Activated CD4-positive, alpha-beta memory T cell treated with anti-CD3 and anti-CD28 coated beads for 36 hours (primary cell): ENCODE measurements at regions not wholly inside any gene's neighbourhood (a gene's known extent, or its start where the extent isn't known, plus 50 kb on each side); places are given as distances from the start of the nearest gene placed in this dataset.

Experiments used
- CTCF ChIA-PET: fragments of 350-600 bp; sonication (Branson Sonifier 250); formaldehyde crosslinking; loops from one replicate; lab custom pipeline; 2021; ENCODE audit warnings: antibody characterized with exemption, inconsistent platforms; lab: Charles Lee
- POLR2A ChIA-PET: fragments of 350-600 bp; sonication (Branson Sonifier 250); formaldehyde crosslinking; loops from one replicate; lab custom pipeline; 2021; ENCODE audit warnings: antibody characterized with exemption; lab: Charles Lee
- DNase-seq: peaks from one replicate; pipeline ENCODE4 v3.0.0-alpha.2; 2020
- H3K27ac Mint-ChIP-seq: one replicate; pipeline ENCODE4 v1.8.0; 2021; ENCODE audit warnings: mixed read lengths
- H3K27me3 Mint-ChIP-seq: one replicate; pipeline ENCODE4 v1.8.0; 2021; ENCODE audit warnings: mixed read lengths
- H3K36me3 Mint-ChIP-seq: one replicate; pipeline ENCODE4 v1.8.0; 2021; ENCODE audit warnings: mixed read lengths
- H3K4me1 Mint-ChIP-seq: one replicate; pipeline ENCODE4 v1.8.0; 2021; ENCODE audit warnings: low read depth, mixed read lengths
- H3K4me3 Mint-ChIP-seq: one replicate; pipeline ENCODE4 v1.8.0; 2021; ENCODE audit warnings: mild to moderate bottlenecking, mixed read lengths
- H3K9me3 Mint-ChIP-seq: one replicate; pipeline ENCODE4 v1.8.0; 2021; ENCODE audit warnings: mixed read lengths
- intact Hi-C: fragments of 100-400 bp; cut with micrococcal nuclease; formaldehyde crosslinking; loops from one replicate; pipeline ENCODE4 v1.15.1; 2023

- POLR2A ChIA-PET = interaction anchor here (0.7 kb wide), 1 partner anchor 27 kb away, joined by 3 read pairs; no protein-coding TSS in a partner anchor
- CTCF ChIA-PET = no interaction called here
- H3K27ac Mint-ChIP-seq = no peak overlapping the region
- no peak overlapping the region for H3K4me3 Mint-ChIP-seq
- peaks cover 10% of the 10 kb centered on the region for H3K4me1 Mint-ChIP-seq
- DNase-seq = no peak
- intact Hi-C loops = no loop called here
- H3K9me3 Mint-ChIP-seq = no peaks in the 10 kb centered on the region
- peaks cover 8% of the 10 kb centered on the region for H3K36me3 Mint-ChIP-seq
- H3K27me3 Mint-ChIP-seq = no peaks in the 10 kb centered on the region
Measured at GRCh38 chr22:49650336-49651241, 177.1 kb downstream of the BRD1 start.

DNA sequence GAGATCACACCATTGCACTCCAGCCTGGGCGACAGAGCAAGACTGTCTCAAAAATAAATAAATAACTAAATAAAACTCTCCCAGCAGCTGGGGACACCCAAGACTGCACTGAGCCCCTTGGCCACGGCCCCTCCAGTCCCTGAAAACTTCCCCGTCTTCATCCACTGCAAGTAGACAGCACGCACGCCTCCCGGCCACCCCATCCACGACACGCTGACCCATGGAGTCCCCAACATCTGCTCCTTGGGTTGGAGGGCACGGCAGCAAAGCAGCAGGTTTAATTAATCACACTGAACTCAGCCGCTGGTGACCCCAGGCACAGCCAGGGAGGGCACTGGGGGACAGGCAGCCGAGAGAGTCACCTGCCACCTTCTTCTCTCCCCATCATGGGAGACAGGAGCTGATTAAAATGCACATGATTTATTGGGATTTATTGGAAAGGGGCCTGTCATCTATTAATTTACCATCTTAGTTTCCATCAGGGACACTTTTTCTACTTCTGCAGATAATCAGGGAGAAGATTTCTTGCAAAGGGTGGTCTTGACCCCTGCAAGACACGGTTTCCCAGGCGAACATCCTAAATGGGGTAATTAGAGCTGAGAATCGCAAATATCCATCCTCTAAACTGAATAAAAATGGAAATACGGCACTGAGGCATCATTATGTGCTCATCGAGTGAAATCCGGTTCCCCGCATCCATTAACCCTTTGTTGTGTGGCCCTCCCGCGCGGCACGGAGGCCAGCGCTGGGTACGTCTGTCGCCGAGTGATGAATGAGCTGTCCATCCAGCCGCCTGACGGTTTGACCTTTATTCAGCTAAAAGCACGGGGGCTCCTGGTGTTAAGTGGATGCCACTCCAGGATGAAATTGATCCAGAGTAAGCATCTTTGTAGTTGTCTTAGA is 178.3 kb downstream of the BRD1 start:
- ChIA-PET POLR2A (no interaction called here), CTCF (no interaction called here)
- Mint-ChIP-seq H3K4me3 (no peak overlapping the region), H3K36me3 (peaks cover 6% of the 10 kb centered on the region), H3K9me3 (no peaks in the 10 kb centered on the region), H3K27me3 (no peaks in the 10 kb centered on the region), H3K4me1 (peaks cover 2% of the 10 kb centered on the region), H3K27ac (no peak overlapping the region)
- intact Hi-C loops = no loop called here
- no peak for DNase-seq

- intact Hi-C loops = no loop called here
- Mint-ChIP-seq H3K9me3 (no peaks in the 10 kb centered on the region), H3K36me3 (peaks cover 6% of the 10 kb centered on the region), H3K27ac (no peak overlapping the region), H3K27me3 (no peaks in the 10 kb centered on the region), H3K4me3 (no peak overlapping the region), H3K4me1 (peaks cover 2% of the 10 kb centered on the region)
- CTCF ChIA-PET = no interaction called here
- POLR2A ChIA-PET = no interaction called here
- DNase-seq = no peak
Measured at GRCh38 chr22:49648053-49648452, 179.6 kb downstream of the BRD1 start.

GRCh38 chr22:49647627-49648026 is 180.0 kb downstream of the BRD1 start:
- no peak overlapping the region for H3K27ac Mint-ChIP-seq

GRCh38 chr22:49646876-49647275 is 180.8 kb downstream of the BRD1 start:
- no peaks in the 10 kb centered on the region for H3K27me3 Mint-ChIP-seq
- no peak for DNase-seq
- ChIA-PET POLR2A (no interaction called here), CTCF (no interaction called here)
- peaks cover 2% of the 10 kb centered on the region for H3K4me1 Mint-ChIP-seq
- peaks cover 5% of the 10 kb centered on the region for H3K36me3 Mint-ChIP-seq
- intact Hi-C loops = no loop called here
- H3K9me3 Mint-ChIP-seq = no peaks in the 10 kb centered on the region
- H3K27ac Mint-ChIP-seq = no peak overlapping the region
- H3K4me3 Mint-ChIP-seq = no peak overlapping the region

More at GRCh38 chr22:49647627-49648026, 180.0 kb downstream of the BRD1 start:
- no peaks in the 10 kb centered on the region for H3K27me3 Mint-ChIP-seq
- peaks cover 2% of the 10 kb centered on the region for H3K4me1 Mint-ChIP-seq
- H3K4me3 Mint-ChIP-seq = no peak overlapping the region
- H3K9me3 Mint-ChIP-seq = no peaks in the 10 kb centered on the region
- intact Hi-C loops = no loop called here
- CTCF ChIA-PET = no interaction called here
- DNase-seq = no peak
- H3K36me3 Mint-ChIP-seq = peaks cover 6% of the 10 kb centered on the region
- POLR2A ChIA-PET = no interaction called here

DNA sequence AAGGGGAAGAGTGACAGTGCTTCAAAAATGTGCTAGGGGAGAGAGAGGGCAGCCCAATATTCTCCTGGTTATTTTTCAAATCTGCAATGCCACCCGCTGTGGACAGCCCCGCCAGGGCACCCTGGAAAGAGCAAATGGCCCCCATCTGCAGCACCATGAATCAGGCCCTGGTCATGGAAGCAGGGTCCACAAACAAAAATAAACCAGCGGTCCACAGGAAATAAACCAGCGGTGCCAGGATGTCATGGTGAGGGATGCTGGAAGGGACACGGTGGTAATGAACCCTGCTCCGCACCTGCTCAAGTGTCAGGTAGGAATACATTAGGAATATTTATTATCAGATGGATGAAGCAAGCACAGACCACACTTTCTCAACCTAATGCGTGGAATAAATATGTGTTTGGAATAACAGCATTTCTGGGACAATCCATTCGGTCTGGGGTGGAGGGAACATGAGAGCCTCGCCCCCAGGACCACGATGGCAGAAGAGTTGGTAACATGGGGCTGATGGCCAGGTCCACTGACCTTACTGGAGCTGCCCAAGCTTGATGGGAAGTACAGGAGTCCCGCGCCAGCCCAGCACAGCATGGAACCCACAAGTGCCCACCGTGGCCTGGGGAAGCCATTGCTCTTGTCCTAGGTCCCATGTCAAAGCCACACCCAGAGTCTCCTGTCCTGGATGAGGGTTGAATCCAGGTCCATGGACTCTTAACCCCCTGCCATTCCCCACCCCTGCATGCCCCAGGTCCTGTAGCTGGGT is 181.7 kb downstream of the BRD1 start:
- CTCF ChIA-PET = no interaction called here
- POLR2A ChIA-PET = no interaction called here
- Mint-ChIP-seq H3K9me3 (no peaks in the 10 kb centered on the region), H3K4me3 (no peak overlapping the region), H3K27ac (no peak overlapping the region), H3K36me3 (peaks cover 4% of the 10 kb centered on the region), H3K27me3 (no peaks in the 10 kb centered on the region), H3K4me1 (peaks cover 4% of the 10 kb centered on the region)
- intact Hi-C loops = no loop called here
- DNase-seq = no peak

- ChIA-PET POLR2A (no interaction called here), CTCF (no interaction called here)
- Mint-ChIP-seq H3K36me3 (peaks cover 3% of the 10 kb centered on the region), H3K4me1 (peaks cover 4% of the 10 kb centered on the region), H3K9me3 (no peaks in the 10 kb centered on the region), H3K4me3 (no peak overlapping the region), H3K27ac (no peak overlapping the region), H3K27me3 (no peaks in the 10 kb centered on the region)
- intact Hi-C loops = no loop called here
- no peak for DNase-seq
Measured at GRCh38 chr22:49645257-49645656, 182.4 kb downstream of the BRD1 start.

DNA sequence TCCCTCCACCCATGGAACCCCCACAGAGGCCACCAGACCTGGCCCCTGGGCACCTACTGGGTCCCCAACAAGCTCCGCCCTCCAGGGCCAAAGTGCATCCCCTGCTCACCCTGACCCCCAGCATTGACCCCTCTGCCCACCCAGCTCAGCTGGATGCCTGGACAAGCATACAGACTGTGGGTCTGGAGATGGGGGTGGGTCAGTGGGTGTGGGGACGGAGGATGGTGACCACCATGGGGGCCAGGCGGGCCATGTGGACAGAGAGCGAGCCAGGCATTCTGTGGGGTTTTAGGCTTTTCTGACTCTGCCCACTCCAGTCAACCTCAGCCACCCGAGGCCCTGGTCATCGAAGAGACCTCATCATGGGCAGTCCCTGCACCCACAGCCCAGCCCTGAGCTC is 183.7 kb downstream of the BRD1 start:
- ChIA-PET CTCF (no interaction called here), POLR2A (no interaction called here)
- DNase-seq = no peak
- H3K36me3 Mint-ChIP-seq = no peaks in the 10 kb centered on the region
- H3K4me3 Mint-ChIP-seq = no peak overlapping the region
- no peaks in the 10 kb centered on the region for H3K27me3 Mint-ChIP-seq
- H3K9me3 Mint-ChIP-seq = no peaks in the 10 kb centered on the region
- H3K27ac Mint-ChIP-seq = no peak overlapping the region
- peaks cover 4% of the 10 kb centered on the region for H3K4me1 Mint-ChIP-seq
- intact Hi-C loops = no loop called here

GRCh38 chr22:49643466-49643865 is 184.2 kb downstream of the BRD1 start:
- Mint-ChIP-seq H3K4me3 (no peak overlapping the region), H3K36me3 (peaks cover 1% of the 10 kb centered on the region), H3K27ac (no peak overlapping the region), H3K9me3 (no peaks in the 10 kb centered on the region), H3K27me3 (no peaks in the 10 kb centered on the region), H3K4me1 (peaks cover 4% of the 10 kb centered on the region)
- intact Hi-C loops = no loop called here
- CTCF ChIA-PET = no interaction called here
- DNase-seq = no peak
- POLR2A ChIA-PET = no interaction called here

- H3K36me3 Mint-ChIP-seq = peaks cover 1% of the 10 kb centered on the region
- H3K4me1 Mint-ChIP-seq = peaks cover 4% of the 10 kb centered on the region
- ChIA-PET POLR2A (no interaction called here), CTCF (no interaction called here)
- H3K9me3 Mint-ChIP-seq = no peaks in the 10 kb centered on the region
- H3K4me3 Mint-ChIP-seq = no peak overlapping the region
- H3K27ac Mint-ChIP-seq = no peak overlapping the region
- H3K27me3 Mint-ChIP-seq = no peaks in the 10 kb centered on the region
- DNase-seq = no peak
- intact Hi-C loops = no loop called here
Measured at GRCh38 chr22:49642741-49643140, 184.9 kb downstream of the BRD1 start.

- intact Hi-C loops = no loop called here
- Mint-ChIP-seq H3K36me3 (peaks cover 1% of the 10 kb centered on the region), H3K4me1 (peaks cover 4% of the 10 kb centered on the region), H3K27ac (no peak overlapping the region), H3K4me3 (no peak overlapping the region), H3K27me3 (no peaks in the 10 kb centered on the region), H3K9me3 (no peaks in the 10 kb centered on the region)
- ChIA-PET POLR2A (no interaction called here), CTCF (no interaction called here)
- no peak for DNase-seq
Measured at GRCh38 chr22:49642331-49642730, 185.3 kb downstream of the BRD1 start.

DNA sequence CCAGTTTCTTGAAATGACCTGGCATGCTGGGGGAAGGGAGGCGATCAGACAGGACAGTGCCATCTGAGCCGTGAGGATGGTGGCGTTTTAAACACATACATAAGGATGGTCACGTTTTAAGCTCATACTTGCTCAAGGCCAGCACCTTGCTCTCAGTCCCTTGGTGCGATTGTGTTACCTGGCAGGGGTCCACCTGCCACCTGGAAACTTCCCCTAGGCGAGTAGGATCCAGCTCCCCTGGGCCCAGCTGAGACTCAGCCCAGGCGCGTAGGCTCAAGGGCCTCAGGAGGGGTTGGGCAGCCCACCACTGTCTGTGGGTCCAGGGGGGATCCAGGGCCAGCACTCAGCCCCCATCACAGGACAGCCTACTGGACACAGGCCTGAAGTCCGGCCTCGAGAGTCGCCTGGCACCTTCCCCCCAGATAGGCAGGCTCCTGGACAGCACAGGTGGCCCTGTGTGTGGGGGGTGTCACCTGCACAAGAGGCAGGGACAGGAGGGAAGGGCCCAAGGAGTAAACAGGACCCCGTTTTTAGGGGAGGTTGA is 185.8 kb downstream of the BRD1 start:
- no peak for DNase-seq
- intact Hi-C loops = no loop called here
- ChIA-PET POLR2A (no interaction called here), CTCF (no interaction called here)
- Mint-ChIP-seq H3K9me3 (no peaks in the 10 kb centered on the region), H3K27me3 (no peaks in the 10 kb centered on the region), H3K4me1 (peaks cover 4% of the 10 kb centered on the region), H3K27ac (no peak overlapping the region), H3K36me3 (peaks cover 1% of the 10 kb centered on the region), H3K4me3 (no peak overlapping the region)
